ENCODE measurements at regions not wholly inside any gene's neighbourhood (a gene's known extent, or its start where the extent isn't known, plus 50 kb on each side); places are given as distances from the start of the nearest gene placed in this dataset.

DNA sequence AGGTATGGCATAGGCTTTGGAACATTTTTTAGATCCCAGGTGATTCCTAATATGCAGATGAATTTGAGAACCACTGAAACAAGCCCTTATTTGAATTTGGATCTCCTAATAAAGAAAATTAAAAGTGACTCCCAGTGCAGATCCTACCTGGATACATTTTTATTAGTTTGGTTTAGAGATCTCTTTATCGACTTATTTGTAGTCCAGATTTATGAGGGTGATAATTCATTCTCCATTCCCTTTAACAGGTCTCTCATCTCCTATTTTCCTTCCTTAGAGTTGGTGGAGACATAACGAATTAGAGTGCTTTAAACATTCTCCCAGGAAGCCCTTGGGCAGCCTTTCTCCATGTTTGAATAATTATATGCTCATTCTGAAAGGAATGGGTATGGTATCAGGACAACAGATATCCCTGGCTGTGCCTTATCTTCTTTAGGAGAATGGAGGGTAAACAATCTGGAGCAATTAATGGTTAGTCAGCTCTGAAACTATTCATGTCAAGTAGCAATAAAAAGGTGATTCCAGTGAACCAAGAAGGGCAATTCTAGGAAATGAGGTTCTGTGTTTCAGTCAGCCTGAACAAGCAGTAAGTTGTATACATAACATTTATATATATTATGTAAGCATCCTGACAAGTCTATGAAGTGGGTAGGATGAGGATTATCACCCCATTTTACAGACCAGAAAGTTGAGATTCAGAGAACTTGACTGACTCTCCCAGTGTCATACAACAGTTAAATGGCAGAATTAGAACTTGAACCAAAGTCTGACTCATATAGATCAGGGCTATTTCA, 53.9 kb upstream of the RCE1 start:
- Histone ChIP-seq H3K79me2 (ENCODE audit: control insufficient read depth, insufficient read depth, low read length) (no peaks in the 10 kb centered on the region), H3K9ac (ENCODE audit: insufficient read depth, low read length) (no peak overlapping the region), H3K4me1 (ENCODE audit: control insufficient read depth, extremely low read depth, insufficient read depth, low read length) (no peaks in the 10 kb centered on the region), H3K9me3 (ENCODE audit: control insufficient read depth, insufficient read depth, low read depth, low read length) (no peaks in the 10 kb centered on the region), H4K20me1 (ENCODE audit: control insufficient read depth, extremely low read depth, insufficient read depth, low read length) (no peaks in the 10 kb centered on the region), H3K4me2 (ENCODE audit: extremely low read depth, insufficient read depth, low read length) (no peak overlapping the region), H3K27me3 (ENCODE audit: control insufficient read depth, insufficient read depth, low read length) (no peaks in the 10 kb centered on the region), H3K36me3 (ENCODE audit: control insufficient read depth, insufficient read depth, low read length) (no peaks in the 10 kb centered on the region), H3K27ac (ENCODE audit: insufficient read depth, low read length) (no peak overlapping the region), H3K4me3 (replicated peaks in 1 of 4; ENCODE audit: control extremely low read depth in 1 of 4, insufficient read depth in 1 of 4, low read depth in 3 of 4, low read length in 4 of 4) (no peak overlapping the region), H2AFZ (ENCODE audit: low read length) (no peak overlapping the region)
- TF ChIP-seq, protein P1, sequence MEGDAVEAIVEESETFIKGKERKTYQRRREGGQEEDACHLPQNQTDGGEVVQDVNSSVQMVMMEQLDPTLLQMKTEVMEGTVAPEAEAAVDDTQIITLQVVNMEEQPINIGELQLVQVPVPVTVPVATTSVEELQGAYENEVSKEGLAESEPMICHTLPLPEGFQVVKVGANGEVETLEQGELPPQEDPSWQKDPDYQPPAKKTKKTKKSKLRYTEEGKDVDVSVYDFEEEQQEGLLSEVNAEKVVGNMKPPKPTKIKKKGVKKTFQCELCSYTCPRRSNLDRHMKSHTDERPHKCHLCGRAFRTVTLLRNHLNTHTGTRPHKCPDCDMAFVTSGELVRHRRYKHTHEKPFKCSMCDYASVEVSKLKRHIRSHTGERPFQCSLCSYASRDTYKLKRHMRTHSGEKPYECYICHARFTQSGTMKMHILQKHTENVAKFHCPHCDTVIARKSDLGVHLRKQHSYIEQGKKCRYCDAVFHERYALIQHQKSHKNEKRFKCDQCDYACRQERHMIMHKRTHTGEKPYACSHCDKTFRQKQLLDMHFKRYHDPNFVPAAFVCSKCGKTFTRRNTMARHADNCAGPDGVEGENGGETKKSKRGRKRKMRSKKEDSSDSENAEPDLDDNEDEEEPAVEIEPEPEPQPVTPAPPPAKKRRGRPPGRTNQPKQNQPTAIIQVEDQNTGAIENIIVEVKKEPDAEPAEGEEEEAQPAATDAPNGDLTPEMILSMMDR (conservative IDR thresholded peaks at IDR 0.05 in 1 of 2, IDR thresholded peaks at IDR 0.05 in 1 of 2; ENCODE audit: low read depth in 1 of 2, low read length in 2 of 2), result no peak
- no peak for TF ChIP-seq EZH2 (IDR thresholded peaks at IDR 0.05; ENCODE audit: low read length, missing control alignments)
- peak in 1 of 2 donors; percentile 17 for DNase-seq (ENCODE audit: low read depth in 2 of 2)

DNA sequence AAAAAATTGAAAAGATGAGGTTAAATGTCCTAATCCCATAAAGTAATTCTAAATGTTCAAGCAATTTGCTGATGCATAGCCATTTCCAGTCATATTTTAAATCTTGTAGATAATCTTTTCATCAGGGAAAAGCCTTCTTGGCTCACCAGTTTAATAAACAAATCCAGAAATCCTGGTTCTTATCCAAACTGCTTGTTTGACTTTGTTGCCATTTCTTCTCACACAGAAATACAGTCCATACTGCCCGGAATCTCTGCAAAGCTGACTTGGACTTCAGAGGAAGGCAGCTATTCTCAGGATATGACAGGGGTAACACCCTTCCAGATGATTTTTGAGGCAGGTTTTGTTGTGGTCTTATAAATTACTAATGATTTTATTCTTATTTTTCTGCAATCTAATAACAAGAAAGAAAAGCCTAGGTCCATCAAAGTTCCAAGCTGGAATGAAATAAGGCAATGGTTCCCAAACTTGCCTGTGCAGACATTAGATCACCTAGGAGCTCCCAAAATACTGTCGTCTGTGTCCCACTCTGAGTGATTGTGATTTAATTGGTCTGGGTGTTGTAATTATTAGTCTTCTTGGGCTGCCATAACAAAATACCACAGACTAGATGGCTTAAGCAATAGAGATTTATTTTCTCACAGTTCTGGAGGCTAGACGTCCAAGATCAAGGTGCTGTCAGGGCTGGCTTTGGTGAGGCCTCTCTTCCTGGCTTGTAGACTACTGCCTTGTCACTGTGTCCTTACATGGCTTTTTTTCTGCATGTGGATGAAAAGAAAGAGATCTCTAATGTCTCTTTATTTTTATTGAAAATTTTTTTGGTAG, 55.1 kb upstream of the RCE1 start:
- TF ChIP-seq, protein P1 (conservative IDR thresholded peaks at IDR 0.05 in 1 of 2, IDR thresholded peaks at IDR 0.05 in 1 of 2; ENCODE audit: low read depth in 1 of 2, low read length in 2 of 2), result no peak
- no peak for TF ChIP-seq EZH2 (IDR thresholded peaks at IDR 0.05; ENCODE audit: low read length, missing control alignments)
- H3K4me3 ChIP-seq (replicated peaks in 1 of 4; ENCODE audit: control extremely low read depth in 1 of 4, insufficient read depth in 1 of 4, low read depth in 3 of 4, low read length in 4 of 4), result no peak overlapping the region

DNA sequence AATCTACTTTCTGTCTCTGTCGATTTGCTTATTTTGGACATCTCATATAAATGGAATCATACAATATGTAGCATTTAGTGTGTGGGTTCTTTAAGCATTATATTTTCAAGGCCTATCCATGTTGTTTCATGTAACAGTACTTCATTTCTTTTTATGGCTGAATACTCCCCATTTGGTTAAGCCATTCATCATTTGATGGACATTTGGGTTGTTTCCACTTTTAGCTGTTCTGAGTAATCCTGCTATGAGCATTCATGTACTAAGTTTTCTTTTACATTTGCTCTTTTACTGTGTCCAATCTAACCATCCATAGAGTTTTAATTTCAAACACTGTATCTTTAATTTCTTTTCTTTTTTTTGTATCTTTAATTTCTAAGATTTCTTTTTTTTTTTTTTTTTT, 55.6 kb upstream of the SPTBN2 start:
- DNase-seq (ENCODE audit: low read depth in 2 of 2), result peak; percentile 1 to 27
- no peaks in the 10 kb centered on the region for H3K27me3 ChIP-seq (ENCODE audit: control insufficient read depth, insufficient read depth, low read length)

More for the DNA sequence above, 55.1 kb upstream of the RCE1 start:
- H4K20me1 ChIP-seq (ENCODE audit: control insufficient read depth, extremely low read depth, insufficient read depth, low read length), result no peaks in the 10 kb centered on the region
- H3K27me3 ChIP-seq (ENCODE audit: control insufficient read depth, insufficient read depth, low read length), result no peaks in the 10 kb centered on the region
- DNase-seq (ENCODE audit: low read depth in 2 of 2), result peak in 1 of 2 donors; percentile 2
- H3K36me3 ChIP-seq (ENCODE audit: control insufficient read depth, insufficient read depth, low read length), result no peaks in the 10 kb centered on the region
- H3K4me2 ChIP-seq (ENCODE audit: extremely low read depth, insufficient read depth, low read length), result no peak overlapping the region
- no peaks in the 10 kb centered on the region for H3K9me3 ChIP-seq (ENCODE audit: control insufficient read depth, insufficient read depth, low read depth, low read length)
- H3K79me2 ChIP-seq (ENCODE audit: control insufficient read depth, insufficient read depth, low read length), result no peaks in the 10 kb centered on the region
- H3K9ac ChIP-seq (ENCODE audit: insufficient read depth, low read length), result no peak overlapping the region
- H2AFZ ChIP-seq (ENCODE audit: low read length), result no peak overlapping the region
- no peak overlapping the region for H3K27ac ChIP-seq (ENCODE audit: insufficient read depth, low read length)
- no peaks in the 10 kb centered on the region for H3K4me1 ChIP-seq (ENCODE audit: control insufficient read depth, extremely low read depth, insufficient read depth, low read length)

More for the DNA sequence above, 55.6 kb upstream of the SPTBN2 start:
- no peak overlapping the region for H2AFZ ChIP-seq (ENCODE audit: low read length)
- no peak for TF ChIP-seq EZH2 (IDR thresholded peaks at IDR 0.05; ENCODE audit: low read length, missing control alignments)
- TF ChIP-seq, protein P1 (conservative IDR thresholded peaks at IDR 0.05 in 1 of 2, IDR thresholded peaks at IDR 0.05 in 1 of 2; ENCODE audit: low read depth in 1 of 2, low read length in 2 of 2), result no peak
- no peaks in the 10 kb centered on the region for H3K79me2 ChIP-seq (ENCODE audit: control insufficient read depth, insufficient read depth, low read length)
- no peak overlapping the region for H3K9ac ChIP-seq (ENCODE audit: insufficient read depth, low read length)
- H3K36me3 ChIP-seq (ENCODE audit: control insufficient read depth, insufficient read depth, low read length), result no peaks in the 10 kb centered on the region
- no peaks in the 10 kb centered on the region for H3K4me1 ChIP-seq (ENCODE audit: control insufficient read depth, extremely low read depth, insufficient read depth, low read length)
- no peaks in the 10 kb centered on the region for H4K20me1 ChIP-seq (ENCODE audit: control insufficient read depth, extremely low read depth, insufficient read depth, low read length)
- H3K4me2 ChIP-seq (ENCODE audit: extremely low read depth, insufficient read depth, low read length), result peak overlapping the region; percentile 13
- H3K9me3 ChIP-seq (ENCODE audit: control insufficient read depth, insufficient read depth, low read depth, low read length), result no peaks in the 10 kb centered on the region
- no peak overlapping the region for H3K4me3 ChIP-seq (replicated peaks in 1 of 4; ENCODE audit: control extremely low read depth in 1 of 4, insufficient read depth in 1 of 4, low read depth in 3 of 4, low read length in 4 of 4)
- H3K27ac ChIP-seq (ENCODE audit: insufficient read depth, low read length), result no peak overlapping the region

Data from fibroblast of lung (primary cell).